ENCODE measurements at regions not wholly inside any gene's neighbourhood (a gene's known extent, or its start where the extent isn't known, plus 50 kb on each side); places are given as distances from the start of the nearest gene placed in this dataset.
"Not testable (repeated sequence)": the region's sequence is repeated elsewhere in the genome, so short reads cannot be mapped to it uniquely, and the experiment has no call there.

DNA sequence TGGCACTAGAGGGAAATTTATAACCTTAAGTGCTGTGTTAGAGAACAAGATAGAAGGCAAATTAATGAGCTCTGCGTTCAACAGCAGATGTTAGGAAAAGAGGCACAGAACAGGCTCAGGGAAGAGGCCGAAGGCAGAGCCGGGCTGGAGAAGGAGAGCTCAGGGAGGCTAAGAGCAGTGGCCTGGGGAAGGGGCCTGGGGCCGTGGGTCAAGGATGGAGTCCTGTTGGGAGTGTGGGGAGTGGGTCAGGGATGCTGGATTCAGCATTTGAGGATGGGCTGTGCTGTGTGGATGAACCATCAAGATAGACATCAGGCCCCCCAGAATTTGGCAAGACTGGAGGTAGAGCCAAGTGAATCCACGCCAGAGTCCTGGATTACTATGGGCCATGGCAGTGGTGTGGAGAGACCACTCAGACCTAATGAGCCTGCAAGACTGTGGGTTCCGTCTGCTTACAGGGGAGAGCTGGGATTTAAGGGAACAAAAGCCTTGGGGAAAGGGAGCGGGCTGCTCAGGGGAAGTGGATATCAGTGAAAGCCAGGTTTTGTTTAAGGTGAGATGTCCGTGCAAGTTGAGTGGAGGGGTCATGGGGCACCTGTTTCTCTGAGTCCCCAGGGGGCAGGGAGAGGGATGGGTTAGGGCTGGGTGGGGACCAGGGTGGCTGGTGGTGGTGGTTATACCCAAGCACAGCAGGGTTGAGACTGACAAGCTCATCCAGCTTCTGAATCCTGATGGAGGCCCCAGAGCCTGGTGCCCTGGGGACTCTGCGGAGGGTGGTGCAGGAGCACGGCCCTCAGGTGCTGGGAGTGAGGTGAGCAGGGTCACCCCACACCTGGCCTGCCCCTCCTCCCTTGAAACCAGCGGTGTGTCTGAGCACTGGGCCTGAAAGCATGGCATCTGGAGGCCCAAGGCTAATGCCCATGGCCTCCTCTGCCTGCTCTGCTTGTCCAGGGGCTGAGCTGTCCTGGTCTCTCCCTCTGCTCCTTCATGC lies 101.7 kb downstream of the BMS1 start:
- no peak for DNase-seq (ENCODE audit: low spot score)

DNA sequence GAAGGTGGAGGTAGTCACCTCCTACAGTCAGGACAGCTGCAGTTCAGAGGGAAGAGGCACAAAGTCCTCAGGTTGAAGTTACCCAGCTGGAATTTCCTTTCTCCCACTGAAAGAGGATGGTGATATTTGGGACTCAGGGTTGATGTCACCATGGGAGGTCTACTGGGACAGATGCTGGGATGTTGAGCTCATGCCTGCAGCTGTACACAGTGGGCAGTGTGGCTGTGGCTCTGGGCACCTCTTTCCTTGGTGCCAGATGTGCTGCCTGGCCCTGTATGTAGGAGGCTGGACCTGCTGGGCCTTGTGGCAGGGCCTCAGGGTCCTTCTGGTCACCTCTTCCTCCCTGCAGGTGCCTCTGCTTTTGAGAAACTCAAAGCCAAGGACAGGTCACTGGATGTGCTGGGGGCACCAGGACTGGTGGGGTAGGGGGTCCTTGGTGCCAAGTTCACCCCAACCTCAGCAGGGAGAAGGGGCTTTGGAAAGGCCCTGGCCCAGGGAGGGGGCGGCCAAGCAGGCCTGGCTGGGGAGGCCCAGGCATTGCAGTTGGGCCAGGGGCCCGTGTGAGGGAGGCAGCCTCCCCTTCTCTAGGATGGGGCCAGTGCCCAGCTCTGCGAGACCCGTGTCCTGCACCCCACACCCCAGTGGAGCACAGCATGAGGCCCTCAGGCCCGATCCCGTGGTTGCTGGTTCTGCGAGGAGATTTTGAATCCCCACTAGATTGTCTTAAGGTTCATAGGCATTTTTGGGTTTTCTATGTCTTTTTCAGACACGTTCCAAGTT lies 103.1 kb downstream of the BMS1 start:
- no peak for DNase-seq (ENCODE audit: low spot score)

DNA sequence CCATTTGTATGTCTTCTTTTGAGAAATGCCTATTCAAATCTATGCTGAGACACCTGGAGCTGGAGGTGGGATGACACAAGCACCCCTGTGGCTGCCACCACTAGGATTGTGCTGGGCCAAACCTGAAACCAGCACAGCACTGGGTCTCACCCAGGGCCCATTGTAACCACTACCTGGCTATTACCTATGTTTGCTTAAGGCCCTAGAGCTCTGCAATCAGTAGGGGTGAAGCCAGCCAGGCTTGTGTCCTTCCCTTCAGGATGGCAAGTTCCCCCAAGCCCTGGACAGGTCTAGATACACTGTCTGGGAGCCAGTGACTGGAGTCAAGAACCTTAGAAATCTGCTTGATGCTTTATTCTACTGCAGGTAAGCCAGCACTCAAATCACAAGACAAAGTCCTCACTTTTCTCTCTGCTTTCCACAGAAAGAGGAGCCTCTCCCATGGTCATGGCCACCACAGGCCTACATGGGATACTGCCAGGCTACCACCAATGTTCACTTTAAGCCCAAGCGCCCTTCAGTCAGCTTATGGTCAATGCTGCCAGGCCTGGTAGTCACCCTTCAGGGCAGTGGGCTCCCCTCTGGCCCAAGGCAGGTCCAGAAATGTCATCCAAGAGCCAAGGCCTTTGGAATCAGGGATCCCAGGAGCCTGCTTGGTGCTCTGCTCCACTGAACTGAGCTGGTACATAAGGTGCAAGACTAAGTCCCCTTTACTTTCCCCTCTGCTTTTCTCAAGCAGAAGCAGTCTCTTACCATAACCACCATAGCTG lies 105.3 kb downstream of the BMS1 start:
- DNase-seq (ENCODE audit: low spot score), result no peak

DNA sequence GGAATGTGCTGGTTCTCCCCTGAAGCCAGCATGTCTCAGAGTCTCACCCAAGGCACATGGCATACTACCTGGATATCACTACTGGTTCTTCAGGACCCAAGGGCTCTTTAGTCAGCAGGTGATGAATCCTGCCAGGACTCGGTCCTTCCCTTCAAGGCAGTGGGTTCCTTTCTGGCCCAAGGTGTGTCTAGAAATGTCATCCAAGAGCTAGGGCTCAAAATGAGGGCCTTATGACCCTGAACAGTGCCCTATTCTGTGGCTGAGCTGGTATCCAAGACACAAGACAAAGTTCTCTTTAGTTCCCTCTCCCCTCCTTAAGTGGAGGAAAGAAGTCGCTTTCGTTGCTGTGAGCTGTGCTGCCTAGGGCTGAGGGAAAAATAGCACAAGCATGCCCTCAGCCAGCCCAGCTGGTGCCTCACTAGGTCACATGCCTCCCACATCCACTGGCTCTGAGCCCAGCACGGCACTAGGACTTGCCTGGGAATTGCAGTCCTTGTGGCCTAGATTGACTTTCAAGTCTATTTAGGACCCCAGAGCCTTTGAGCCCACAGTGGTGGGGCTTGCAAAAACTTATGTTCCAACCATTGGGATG lies 106.0 kb downstream of the BMS1 start:
- DNase-seq (ENCODE audit: low spot score), result no peak

DNA sequence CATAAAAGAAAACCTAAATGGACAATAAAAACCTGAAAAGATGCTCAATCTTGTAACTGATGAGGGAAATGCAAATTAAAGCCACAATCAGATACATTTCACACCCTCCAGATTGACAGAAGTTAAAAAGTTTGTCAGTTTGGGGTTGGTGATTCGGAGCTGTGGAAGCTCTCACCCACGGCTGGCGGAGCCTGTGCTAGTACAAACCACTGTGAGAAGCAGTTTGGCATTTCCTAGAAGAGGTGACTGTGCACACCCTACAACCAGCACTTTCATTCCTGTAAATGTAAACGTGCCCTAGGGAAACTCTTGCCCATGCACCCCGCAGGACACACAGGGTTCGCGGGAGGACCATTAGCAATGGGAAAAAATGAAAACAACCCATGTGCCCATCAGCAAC lies 114.1 kb downstream of the BMS1 start:
- DNase-seq (ENCODE audit: low spot score), result no peak

DNA sequence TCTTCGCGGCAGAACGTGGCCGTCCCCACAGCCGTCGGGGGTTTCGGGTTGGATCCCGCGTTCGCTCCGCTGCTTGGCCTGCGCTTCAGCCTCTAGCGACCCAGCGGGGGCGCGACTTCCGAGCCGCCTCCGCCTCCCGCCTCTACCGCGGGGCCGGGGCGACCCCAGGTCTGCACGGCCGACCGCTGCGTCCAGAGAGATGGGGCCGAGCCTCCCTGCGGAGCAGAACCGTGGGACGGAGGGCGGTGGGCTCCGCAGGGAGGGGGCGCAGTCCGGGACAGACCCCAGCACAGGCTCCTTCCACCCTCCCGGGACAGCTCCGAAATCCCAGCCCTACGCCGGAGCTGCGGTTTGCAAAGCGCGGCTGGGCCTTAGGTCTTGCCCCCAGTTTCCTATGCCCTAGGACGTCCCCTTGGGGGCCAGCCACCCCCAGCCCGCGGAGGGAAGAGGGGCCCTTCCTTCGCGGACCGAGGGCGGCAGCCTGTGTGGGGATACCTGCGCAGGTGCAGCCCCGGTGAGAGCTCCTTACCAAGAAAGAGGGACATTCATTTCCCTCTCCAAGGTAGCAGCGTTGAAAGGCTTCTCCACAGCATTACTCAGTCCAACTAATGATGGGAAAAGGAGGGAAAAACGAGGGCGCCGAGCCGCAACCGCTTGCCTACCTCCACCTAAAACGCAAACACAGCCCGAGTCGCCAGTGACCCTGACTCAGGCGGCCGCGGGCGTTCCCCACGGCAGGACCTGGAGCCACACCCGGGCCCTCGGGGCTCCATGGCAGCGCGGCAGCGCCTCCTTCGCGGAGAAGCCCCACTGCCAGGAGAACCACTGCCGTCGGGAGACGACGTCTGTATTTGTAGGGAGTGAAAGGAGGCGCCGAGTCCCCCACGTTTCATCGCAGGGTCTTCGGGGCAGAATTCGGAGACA lies 115.7 kb downstream of the BMS1 start:
- DNase-seq (ENCODE audit: low spot score), result no peak

DNA sequence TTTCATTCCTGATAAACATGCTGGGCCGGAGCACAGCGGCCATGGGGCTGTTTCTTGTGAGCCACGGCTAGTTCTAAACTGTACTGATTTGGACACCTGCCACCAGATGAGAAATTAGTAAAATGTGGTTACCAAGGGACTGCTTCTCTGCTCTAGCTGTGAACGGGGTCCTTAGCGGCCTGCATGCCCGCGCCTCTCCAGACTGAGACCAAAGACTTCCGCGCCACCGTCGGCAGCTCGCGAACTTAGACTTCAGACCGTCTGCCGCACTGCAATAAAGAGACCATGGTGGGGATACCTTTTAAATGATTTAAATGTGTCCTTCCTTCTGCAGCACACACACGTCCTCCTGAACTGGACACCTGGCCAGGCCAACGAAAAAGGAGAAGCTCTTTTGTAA lies 116.4 kb downstream of the BMS1 start:
- DNase-seq (ENCODE audit: low spot score), result no peak

DNA sequence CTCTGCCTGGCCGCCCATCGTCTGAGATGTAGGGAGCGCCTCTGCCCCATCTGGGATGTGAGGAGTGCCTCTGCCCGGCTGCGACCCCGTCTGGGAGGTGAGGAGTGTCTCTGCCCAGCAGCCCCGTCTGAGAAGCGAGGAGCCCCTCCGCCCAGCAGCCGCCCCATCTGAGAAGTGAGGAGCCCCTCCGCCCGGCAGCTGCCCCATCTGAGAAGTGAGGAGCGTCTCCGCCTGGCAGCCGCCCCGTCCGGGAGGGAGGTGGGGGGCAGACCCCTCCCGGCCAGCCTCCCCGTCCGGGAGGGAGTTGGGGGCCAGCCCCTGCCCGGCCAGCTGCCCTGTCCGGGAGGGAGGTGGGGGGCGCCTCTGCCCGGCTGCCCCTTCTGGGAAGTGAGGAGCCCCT lies 117.8 kb downstream of the BMS1 start:
- not testable (repeated sequence) for DNase-seq (ENCODE audit: low spot score)

DNA sequence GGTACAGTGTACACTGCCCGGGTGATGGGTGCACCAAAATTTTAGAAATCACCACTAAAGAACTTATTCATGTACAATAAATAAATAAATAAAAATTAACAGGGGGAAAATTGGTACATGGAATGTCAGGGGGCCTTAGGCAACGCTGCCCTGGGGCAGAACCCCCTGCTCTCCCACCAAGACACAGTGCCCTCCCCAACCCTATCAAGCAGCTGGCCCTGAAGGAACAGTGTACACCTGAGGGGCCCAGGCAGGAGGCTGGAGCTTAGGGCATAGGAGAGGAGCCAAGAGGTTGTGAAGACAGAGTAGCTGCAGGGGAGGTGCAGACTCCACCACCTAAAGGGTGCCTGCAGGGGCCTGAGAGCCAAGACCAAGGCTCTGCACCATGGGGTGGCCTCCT lies 128.8 kb downstream of the BMS1 start:
- no peak for DNase-seq (ENCODE audit: low spot score)

DNA sequence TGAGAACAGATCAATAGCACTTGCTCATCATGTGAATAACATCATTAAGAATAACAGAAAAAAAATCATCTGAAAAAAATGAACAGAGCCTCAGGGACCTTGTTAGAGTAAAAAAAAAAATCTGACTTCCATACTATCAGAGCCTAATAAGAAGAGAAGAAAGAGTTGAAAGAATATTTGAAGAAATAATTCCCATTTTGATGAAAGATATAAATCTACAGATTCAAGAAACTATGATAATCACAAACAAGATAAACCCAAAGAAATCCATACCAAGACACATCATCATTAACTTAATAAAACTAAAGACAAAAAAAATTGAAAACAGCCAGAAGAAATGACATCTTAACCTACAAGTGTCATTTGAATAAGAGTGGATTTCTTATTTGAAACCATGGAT lies 134.4 kb downstream of the BMS1 start:
- DNase-seq (ENCODE audit: low spot score), result no peak

DNA sequence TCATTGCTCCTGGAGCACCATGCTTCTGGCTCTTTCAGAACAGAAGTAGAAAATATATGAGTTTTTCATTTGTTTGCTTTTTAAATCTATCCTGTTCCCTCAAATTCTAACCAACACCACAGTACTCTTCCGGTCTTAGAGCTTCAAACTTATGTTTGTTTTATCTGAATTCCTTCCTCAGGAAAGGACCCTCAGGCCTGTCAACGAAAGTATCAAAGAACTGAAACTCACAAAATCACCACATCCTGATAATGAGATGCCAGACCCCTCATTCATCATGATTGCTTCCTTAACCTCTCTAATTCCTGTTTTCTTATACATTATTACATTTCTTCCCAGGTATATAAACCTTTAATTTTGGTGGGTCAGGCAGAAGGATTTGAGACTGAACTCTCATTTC lies 135.2 kb downstream of the BMS1 start:
- no peak for DNase-seq (ENCODE audit: low spot score)

DNA sequence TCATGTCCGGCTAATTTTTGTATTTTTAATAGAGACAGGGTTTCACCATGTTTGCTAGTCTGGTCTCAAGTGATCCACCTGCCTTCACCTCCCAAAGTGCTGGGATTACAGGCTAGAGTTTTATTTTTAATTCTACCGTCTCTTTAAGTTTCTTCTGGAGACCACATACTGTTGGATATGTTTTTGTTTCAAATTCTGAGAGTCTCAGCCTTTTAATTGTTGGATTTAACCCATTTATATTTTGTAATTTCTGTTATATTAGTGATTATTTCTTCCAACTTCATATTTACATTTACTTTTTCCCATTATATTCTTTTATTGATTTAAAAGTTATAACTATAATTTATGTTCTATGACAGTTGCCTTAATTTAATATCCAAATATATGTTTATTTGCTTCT lies 139.4 kb downstream of the BMS1 start:
- no peak for DNase-seq (ENCODE audit: low spot score)

DNA sequence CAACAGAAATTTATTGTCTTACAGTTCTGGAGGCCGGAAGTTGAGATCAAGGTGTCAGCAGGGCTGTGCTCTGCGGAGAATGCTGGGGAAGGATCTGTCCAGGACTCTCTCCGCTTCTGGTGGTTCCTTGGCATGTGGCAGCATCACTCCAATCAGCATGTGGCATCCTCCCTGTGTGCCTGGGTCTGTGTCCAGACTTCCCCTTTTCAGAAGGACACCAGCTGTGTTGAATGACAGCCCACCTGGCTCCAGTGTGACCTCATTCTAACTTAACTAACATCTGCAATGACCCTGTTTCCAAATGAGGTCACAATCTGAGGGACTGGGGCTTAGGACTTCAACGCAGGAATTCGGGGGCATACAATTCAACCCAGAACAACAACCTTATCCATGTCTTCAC lies 141.9 kb downstream of the BMS1 start:
- no peak for DNase-seq (ENCODE audit: low spot score)

DNA sequence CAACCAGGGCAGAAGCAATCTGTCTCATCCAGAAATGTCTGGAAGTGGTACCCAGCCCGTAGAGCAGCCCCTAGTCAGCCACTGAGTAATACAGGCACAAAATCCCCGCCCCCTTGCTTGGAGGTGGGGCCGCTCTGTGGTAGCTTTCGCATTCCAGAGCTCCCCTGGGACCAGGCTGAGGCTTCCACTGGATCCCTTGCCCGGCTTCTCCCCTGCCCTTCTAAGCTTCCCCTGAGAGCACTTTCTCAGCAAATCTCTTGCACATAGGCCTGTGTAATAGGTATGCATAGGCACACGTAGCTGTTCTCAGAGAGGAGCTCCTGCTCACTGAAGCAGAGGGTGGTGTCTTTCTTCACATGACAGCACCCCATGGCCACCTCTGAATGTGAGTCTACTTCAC lies 144.2 kb downstream of the BMS1 start:
- DNase-seq (ENCODE audit: low spot score), result no peak

DNA sequence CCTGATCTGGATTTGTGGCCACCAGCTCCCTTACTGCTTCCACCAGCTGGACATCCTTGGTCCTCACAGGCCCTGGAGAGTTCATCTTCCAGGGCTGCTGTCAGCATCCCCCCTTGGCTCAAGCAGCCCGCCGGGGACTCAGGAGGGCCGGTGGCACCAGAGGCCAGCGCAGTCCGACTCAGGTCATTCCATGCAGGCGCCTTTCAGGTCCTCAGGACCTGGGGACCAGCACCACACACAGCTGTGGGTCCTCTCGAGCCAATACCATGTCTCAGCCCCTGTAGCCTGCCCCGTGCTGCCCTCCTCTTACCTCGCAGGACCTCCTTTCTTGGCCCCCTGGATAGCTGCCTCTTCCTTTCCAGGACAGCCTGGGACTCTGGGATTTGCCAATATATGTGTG lies 145.5 kb downstream of the BMS1 start:
- no peak for DNase-seq (ENCODE audit: low spot score)

DNA sequence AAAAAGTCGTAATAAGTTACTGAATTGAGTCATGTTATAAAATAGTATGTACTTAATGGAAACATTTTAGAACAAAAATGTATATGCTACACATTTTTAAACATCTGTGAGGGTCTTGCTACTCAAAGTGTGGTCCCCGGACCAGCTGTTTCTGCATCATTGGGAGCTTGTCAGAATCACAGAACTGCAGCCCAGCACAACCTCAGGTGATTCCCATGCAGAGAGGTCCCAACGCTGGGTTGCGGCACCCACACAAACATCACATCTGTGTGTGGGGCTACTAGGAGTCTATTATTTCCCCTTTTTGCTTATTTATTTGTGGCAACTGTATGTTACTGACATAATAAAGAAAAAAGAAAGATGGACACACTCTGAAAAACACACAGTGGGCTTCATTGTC lies 146.6 kb downstream of the BMS1 start:
- no peak for DNase-seq (ENCODE audit: low spot score)

DNA sequence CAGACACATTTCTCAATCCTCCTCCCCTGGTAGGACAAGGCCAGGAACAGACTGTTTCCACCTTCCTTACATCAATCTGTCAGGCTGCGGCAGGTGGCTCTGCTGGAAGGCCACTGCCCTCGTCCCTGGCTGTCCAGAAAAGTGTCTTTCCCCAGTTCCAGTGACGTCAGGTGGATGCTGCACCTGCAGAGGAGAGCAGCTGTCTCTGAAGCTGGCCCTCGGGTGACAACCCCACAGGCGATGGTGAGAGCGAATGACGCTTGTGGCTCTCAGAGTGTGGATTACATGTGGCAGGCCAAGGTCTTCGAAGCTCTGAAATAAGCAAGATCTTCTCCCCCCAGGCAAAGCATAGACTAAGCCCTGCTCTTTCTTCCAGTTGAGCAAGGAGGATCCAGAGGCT lies 146.9 kb upstream of the RET start:
- DNase-seq (ENCODE audit: low spot score), result no peak

DNA sequence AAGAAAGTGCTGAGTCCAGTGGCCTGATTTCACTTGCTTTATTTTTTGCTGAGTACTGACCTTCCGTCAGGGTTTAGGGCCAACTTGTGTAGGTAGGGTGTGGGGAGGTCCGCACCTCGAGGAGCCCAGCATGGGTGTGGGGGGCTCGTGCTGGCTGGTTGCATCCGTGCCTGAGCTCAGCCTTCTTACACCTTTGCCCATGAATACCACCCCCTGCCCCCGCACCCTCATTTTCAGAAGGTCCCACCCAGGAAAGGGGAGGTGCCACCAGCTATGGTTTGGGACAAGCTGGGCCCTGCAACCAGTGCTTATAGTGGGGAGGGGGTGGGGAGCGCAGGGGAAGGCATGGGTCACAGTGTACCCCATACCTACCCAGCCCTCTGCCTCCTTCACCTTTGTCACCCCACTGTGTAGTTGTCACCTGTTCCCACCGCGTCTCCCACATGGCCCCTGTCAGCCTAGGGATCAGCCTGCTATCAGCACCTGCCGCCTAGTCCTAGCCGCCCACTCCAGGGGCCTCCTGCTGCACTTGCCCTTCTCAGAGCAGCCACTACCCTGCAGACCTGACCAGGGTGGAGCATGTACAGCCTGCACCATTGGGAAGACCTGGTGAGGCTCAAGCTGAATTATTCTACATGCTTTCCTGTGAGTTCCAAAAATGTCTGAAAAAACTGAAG lies 146.2 kb upstream of the RET start:
- DNase-seq (ENCODE audit: low spot score), result no peak

DNA sequence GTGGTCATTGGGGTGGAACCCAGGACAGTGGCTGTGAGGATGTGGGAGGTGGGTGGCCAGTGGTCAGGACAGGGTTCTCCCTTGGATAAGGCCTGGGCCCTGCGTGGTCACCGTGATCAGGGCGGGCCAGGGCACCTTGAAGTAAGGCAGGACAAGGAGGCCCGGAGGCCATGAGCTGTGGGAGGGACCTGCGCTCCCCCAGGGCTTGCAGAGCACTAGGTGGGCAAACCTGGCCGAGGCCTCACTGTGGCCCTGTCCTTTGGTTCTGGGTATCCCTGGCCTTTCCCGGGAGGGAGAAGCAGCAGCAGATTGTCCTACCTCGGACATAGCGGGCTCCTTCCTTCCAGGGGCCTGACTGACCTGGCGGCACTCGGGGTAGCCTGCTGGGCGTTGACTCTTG lies 144.8 kb upstream of the RET start:
- no peak for DNase-seq (ENCODE audit: low spot score)

DNA sequence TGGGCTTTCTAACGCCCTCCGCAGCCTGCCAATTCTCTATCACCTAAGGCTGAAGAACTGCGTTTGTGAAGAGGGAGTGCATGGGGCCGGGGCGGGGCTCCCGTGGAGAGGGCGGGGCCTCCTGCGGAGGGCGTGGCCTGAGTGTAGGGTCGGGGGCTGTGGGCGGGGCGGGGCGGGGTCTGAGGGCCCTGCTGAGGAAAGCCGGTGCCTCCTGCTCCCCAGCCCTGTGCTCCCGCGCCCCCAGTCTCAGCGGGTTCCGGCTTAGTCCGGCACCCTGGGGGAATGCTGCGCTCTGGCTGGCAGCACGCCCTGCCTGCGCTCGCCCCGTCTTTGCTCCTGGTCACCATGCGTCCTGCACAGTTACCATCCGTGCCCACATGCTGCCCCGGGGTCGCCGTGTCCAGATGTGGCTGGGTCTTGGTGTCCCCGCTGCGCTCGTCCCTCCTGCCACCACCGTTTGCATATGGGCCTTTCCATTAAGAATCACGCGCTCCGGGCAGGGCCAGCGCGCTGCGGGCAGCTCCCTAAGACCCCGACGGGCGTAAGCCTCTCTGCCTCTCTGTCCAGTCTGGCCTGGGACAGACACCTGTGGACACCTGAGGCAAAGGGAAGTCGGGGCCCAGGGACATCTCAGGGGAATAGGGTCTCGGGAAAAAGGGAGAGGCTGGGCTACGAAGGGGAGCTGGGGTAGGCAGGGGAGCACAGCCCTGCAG lies 144.0 kb upstream of the RET start:
- no peak for DNase-seq (ENCODE audit: low spot score)

Measured in LoVo (cell line).